ENCODE measurements at regions not wholly inside any gene's neighbourhood (a gene's known extent, or its start where the extent isn't known, plus 50 kb on each side); places are given as distances from the start of the nearest gene placed in this dataset.

- peak overlapping the region; percentile 78 to 83 for H3K27ac ChIP-seq
- no peak for TF ChIP-seq POLR2A (IDR thresholded peaks at IDR 0.05)
- no peak for TF ChIP-seq CTCF (IDR thresholded peaks at IDR 0.05)
- no peak for DNase-seq
- H3K36me3 ChIP-seq: no peaks in the 10 kb centered on the region
- intact Hi-C loops (cut with DNase I; ENCODE audit: low total_unique reads): no loop called here
- H3K9me3 ChIP-seq: no peaks in the 10 kb centered on the region
- H3K27me3 ChIP-seq: no peaks in the 10 kb centered on the region
- no peak overlapping the region for H3K4me3 ChIP-seq
- no peaks in the 10 kb centered on the region for H3K4me1 ChIP-seq
Observed at GRCh38 chr17:77726549-77727006, 231.9 kb upstream of the TNRC6C start.

- no peak for TF ChIP-seq POLR2A (IDR thresholded peaks at IDR 0.05)
- no peak for TF ChIP-seq CTCF (IDR thresholded peaks at IDR 0.05)
- H3K27ac ChIP-seq: peak overlapping the region; percentile 78 to 83
- intact Hi-C loops (cut with DNase I; ENCODE audit: low total_unique reads): no loop called here
Observed at GRCh38 chr17:77727037-77727615, 231.4 kb upstream of the TNRC6C start.

GRCh38 chr17:77728474-77728795 lies 230.1 kb upstream of the TNRC6C start:
- TF ChIP-seq CTCF (IDR thresholded peaks at IDR 0.05): no peak
- no peak for TF ChIP-seq POLR2A (IDR thresholded peaks at IDR 0.05)
- Histone ChIP-seq H3K27me3 (no peaks in the 10 kb centered on the region), H3K36me3 (no peaks in the 10 kb centered on the region), H3K9me3 (no peaks in the 10 kb centered on the region), H3K4me1 (no peaks in the 10 kb centered on the region), H3K27ac (peak overlapping the region; percentile 60 to 63), H3K4me3 (no peak overlapping the region)
- DNase-seq: no peak
- intact Hi-C loops (cut with DNase I; ENCODE audit: low total_unique reads): no loop called here

More at GRCh38 chr17:77727037-77727615, 231.4 kb upstream of the TNRC6C start:
- no peaks in the 10 kb centered on the region for H3K4me1 ChIP-seq
- DNase-seq: no peak
- H3K27me3 ChIP-seq: no peaks in the 10 kb centered on the region
- no peaks in the 10 kb centered on the region for H3K36me3 ChIP-seq
- no peaks in the 10 kb centered on the region for H3K9me3 ChIP-seq
- no peak overlapping the region for H3K4me3 ChIP-seq

GRCh38 chr17:77728871-77729270 lies 229.6 kb upstream of the TNRC6C start:
- Histone ChIP-seq H3K4me3 (no peak overlapping the region), H3K4me1 (peaks cover 0 to 4% of the 10 kb centered on the region in 2 donors), H3K9me3 (no peaks in the 10 kb centered on the region), H3K27ac (peak overlapping the region; percentile 60 to 63), H3K36me3 (no peaks in the 10 kb centered on the region), H3K27me3 (no peaks in the 10 kb centered on the region)
- intact Hi-C loops (cut with DNase I; ENCODE audit: low total_unique reads): no loop called here
- no peak for DNase-seq
- TF ChIP-seq POLR2A (IDR thresholded peaks at IDR 0.05) (no peak), CTCF (IDR thresholded peaks at IDR 0.05) (no peak)

GRCh38 chr17:77729587-77729986 lies 228.9 kb upstream of the TNRC6C start:
- peak in 1 of 2 donors; percentile 4 for DNase-seq
- Histone ChIP-seq H3K9me3 (no peaks in the 10 kb centered on the region), H3K27me3 (no peaks in the 10 kb centered on the region), H3K4me3 (no peak overlapping the region), H3K4me1 (peaks cover 5 to 11% of the 10 kb centered on the region in 2 donors), H3K36me3 (no peaks in the 10 kb centered on the region), H3K27ac (no peak overlapping the region)
- intact Hi-C loops (cut with DNase I; ENCODE audit: low total_unique reads): no loop called here
- no peak for TF ChIP-seq CTCF (IDR thresholded peaks at IDR 0.05)
- no peak for TF ChIP-seq POLR2A (IDR thresholded peaks at IDR 0.05)
